ENCODE measurements at regions not wholly inside any gene's neighbourhood (a gene's known extent, or its start where the extent isn't known, plus 50 kb on each side); places are given as distances from the start of the nearest gene placed in this dataset.

DNA sequence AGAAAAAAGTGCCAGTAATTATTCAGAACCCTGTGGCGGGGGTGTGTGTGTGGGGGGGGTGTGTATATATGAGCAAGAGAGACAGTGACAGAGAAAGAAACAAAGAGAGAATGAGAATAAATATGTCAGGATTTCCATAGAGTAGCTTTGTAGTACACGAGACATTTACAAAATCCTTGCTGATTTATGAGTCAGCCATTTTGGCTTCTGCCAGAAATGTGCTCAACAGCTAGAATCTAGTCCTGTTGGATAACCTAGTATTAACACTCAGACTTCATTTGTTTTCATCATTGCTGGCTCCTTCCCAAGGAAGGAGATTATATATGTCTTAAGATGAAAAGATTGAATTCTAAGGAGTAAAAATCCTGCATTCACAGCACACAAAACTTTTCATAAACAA lies 140.5 kb upstream of the HNRNPA3 start:
- TF ChIP-seq POLR2A (IDR thresholded peaks at IDR 0.05) = no peak
- TF ChIP-seq, protein P1, sequence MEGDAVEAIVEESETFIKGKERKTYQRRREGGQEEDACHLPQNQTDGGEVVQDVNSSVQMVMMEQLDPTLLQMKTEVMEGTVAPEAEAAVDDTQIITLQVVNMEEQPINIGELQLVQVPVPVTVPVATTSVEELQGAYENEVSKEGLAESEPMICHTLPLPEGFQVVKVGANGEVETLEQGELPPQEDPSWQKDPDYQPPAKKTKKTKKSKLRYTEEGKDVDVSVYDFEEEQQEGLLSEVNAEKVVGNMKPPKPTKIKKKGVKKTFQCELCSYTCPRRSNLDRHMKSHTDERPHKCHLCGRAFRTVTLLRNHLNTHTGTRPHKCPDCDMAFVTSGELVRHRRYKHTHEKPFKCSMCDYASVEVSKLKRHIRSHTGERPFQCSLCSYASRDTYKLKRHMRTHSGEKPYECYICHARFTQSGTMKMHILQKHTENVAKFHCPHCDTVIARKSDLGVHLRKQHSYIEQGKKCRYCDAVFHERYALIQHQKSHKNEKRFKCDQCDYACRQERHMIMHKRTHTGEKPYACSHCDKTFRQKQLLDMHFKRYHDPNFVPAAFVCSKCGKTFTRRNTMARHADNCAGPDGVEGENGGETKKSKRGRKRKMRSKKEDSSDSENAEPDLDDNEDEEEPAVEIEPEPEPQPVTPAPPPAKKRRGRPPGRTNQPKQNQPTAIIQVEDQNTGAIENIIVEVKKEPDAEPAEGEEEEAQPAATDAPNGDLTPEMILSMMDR (IDR thresholded peaks at IDR 0.05) = no peak
